ENCODE measurements at regions not wholly inside any gene's neighbourhood (a gene's known extent, or its start where the extent isn't known, plus 50 kb on each side); places are given as distances from the start of the nearest gene placed in this dataset.

- ATAC-seq (replicated peaks in 1 of 2) (no peak), DNase-seq (no peak)
- H3K4me1 Mint-ChIP-seq (ENCODE audit: low read depth) = peaks cover 13% of the 10 kb centered on the region
- H3K27ac Mint-ChIP-seq = no peak overlapping the region
- H3K9me3 Mint-ChIP-seq = peaks cover 7 to 9% of the 10 kb centered on the region in 2 donors
- peaks cover 4% of the 10 kb centered on the region in 2 donors for H3K36me3 Mint-ChIP-seq (ENCODE audit: insufficient read depth in 2 of 2)
- peaks cover 6% of the 10 kb centered on the region for H3K27me3 Mint-ChIP-seq (ENCODE audit: low read depth)
- no peak overlapping the region for H3K4me3 Mint-ChIP-seq
Observed at GRCh38 chr4:100827756-100828155, 309.9 kb upstream of the EMCN start.

DNA sequence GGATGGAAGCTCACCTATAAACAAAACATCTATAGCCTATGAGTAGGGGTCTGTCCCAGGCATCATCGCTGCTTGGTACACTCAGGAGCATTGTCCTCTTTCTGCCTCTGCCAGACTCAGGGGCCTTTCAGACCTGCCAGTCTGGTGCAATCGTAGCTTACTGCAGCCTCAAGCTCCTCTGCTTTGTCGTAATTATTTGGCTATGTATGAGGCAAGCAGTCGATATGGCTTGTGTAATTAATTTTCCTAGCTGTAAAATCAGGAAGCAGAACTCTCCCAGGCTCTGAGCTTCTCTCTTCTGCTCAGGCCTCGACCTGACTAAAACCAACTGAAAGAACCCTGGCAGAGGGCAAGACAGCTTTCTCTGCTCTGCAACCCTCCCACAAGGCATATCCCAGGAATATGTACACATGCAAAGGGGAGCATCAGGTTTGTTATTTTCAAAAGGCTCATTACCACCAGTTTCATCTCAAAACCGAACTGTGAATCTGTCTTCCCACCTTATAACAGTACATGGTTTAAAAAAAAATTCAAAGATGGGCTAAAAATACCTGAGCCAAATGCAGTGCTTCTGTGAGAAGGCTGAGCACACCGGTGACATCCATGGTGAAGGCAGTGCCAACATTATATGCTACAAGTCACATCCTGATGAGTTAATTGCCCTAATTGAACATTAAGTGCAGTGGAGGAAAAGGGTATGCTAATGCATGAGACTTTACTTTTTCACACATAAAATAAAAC is 309.2 kb upstream of the EMCN start:
- ATAC-seq (replicated peaks in 1 of 2) = no peak
- no peak overlapping the region for H3K4me3 Mint-ChIP-seq

GRCh38 chr4:100826067-100826466 is 308.2 kb upstream of the EMCN start:
- ATAC-seq (replicated peaks in 1 of 2) = no peak
- Mint-ChIP-seq H3K4me1 (ENCODE audit: low read depth) (peaks cover 22% of the 10 kb centered on the region), H3K36me3 (ENCODE audit: insufficient read depth in 2 of 2) (peaks cover 4% of the 10 kb centered on the region in 2 donors), H3K9me3 (peaks cover 7 to 9% of the 10 kb centered on the region in 2 donors), H3K4me3 (no peak overlapping the region), H3K27ac (no peak overlapping the region), H3K27me3 (ENCODE audit: low read depth) (peaks cover 6% of the 10 kb centered on the region)
- no peak for DNase-seq

More for the DNA sequence above, 309.2 kb upstream of the EMCN start:
- H3K36me3 Mint-ChIP-seq (ENCODE audit: insufficient read depth in 2 of 2) = peaks cover 4% of the 10 kb centered on the region in 2 donors
- H3K27ac Mint-ChIP-seq = no peak overlapping the region
- H3K4me1 Mint-ChIP-seq (ENCODE audit: low read depth) = peaks cover 18% of the 10 kb centered on the region
- peaks cover 7 to 9% of the 10 kb centered on the region in 2 donors for H3K9me3 Mint-ChIP-seq
- H3K27me3 Mint-ChIP-seq (ENCODE audit: low read depth) = peaks cover 6% of the 10 kb centered on the region
- DNase-seq = no peak

- DNase-seq = no peak
- Mint-ChIP-seq H3K4me3 (peak overlapping the region in 1 of 2 donors; percentile 57), H3K27ac (peak overlapping the region; percentile 32), H3K27me3 (ENCODE audit: low read depth) (peaks cover 6% of the 10 kb centered on the region), H3K4me1 (ENCODE audit: low read depth) (peaks cover 31% of the 10 kb centered on the region), H3K9me3 (peaks cover 5 to 6% of the 10 kb centered on the region in 2 donors), H3K36me3 (ENCODE audit: insufficient read depth in 2 of 2) (peaks cover 4% of the 10 kb centered on the region in 2 donors)
- ATAC-seq (replicated peaks in 1 of 2) = peak in 1 of 2 donors; percentile 3
Observed at GRCh38 chr4:100823993-100824323, 306.1 kb upstream of the EMCN start.

DNA sequence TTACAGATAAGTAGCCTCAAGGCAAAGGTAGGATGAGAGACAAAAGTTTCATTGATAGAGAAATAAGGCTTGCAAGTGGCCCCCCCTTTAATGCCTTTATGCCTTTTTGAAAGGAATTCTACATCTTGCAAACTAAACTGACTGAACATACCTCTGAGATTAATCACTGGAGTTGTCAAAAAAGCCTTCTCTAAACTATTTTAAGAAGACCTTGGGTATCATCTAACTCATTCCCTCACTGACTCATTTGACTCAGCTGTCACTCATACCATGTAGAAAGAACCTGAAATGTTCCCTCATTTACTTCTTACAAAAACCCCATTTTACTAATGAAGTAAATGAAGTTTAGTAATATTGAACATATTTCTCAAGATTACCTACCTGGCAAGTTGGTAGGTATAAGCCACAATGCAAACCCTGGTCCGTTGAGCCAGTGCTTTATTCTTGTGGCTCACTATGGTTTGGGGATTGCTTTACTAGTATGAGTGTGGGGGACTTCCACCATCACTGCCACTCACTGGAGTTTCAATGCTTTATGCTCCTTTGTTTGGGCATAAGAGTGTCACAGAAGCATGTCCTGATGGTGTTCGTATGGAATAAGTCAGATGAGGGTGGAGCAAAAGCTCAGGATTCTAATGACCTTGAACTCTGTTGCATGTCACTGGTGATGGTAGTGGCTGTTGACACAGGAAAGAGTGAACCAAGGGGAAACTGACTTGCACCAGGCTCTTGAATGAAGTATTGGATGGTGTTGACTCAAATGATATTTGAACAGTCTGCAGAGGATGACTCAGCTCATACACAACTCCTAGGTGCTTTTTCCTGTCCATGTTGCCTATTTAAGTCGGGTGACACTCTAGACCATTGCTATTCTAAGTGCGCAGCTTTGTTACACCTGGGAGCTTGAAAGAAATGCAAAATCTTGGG is 305.5 kb upstream of the EMCN start:
- Mint-ChIP-seq H3K9me3 (peaks cover under 1 to 2% of the 10 kb centered on the region in 2 donors), H3K27me3 (ENCODE audit: low read depth) (peaks cover 6% of the 10 kb centered on the region), H3K36me3 (ENCODE audit: insufficient read depth in 2 of 2) (peaks cover 0 to under 1% of the 10 kb centered on the region in 2 donors), H3K4me1 (ENCODE audit: low read depth) (peaks cover 31% of the 10 kb centered on the region), H3K4me3 (peak overlapping the region; percentile 57 to 69), H3K27ac (peak overlapping the region; percentile 74)
- peak; percentile 62 to 65 for DNase-seq
- ATAC-seq (replicated peaks in 1 of 2) = peak; percentile 86

DNA sequence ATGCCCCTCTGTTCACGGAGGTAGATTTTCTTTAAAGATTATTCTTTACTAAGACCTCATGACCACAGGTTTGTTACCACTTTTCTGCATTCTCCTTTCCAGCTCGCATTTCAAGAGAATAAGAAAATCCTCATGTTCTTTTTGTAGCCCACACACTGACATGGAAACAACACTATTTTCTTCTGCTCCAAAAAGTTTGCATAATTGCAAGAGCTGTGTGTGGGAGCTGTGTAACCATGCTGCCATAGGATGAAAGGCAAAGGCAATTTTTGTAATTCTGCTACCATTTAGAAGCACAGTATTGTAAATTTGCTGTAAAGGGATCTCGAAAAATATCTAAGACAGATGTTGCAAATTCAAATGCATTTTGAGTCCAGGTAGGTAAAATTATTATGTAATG is 302.4 kb upstream of the EMCN start:
- Mint-ChIP-seq H3K27me3 (ENCODE audit: low read depth) (peaks cover 4% of the 10 kb centered on the region), H3K27ac (no peak overlapping the region), H3K4me3 (no peak overlapping the region), H3K9me3 (peaks cover 0 to 2% of the 10 kb centered on the region in 2 donors), H3K4me1 (ENCODE audit: low read depth) (peaks cover 31% of the 10 kb centered on the region), H3K36me3 (ENCODE audit: insufficient read depth in 2 of 2) (no peaks in the 10 kb centered on the region)
- ATAC-seq (replicated peaks in 1 of 2) (no peak), DNase-seq (no peak)

DNA sequence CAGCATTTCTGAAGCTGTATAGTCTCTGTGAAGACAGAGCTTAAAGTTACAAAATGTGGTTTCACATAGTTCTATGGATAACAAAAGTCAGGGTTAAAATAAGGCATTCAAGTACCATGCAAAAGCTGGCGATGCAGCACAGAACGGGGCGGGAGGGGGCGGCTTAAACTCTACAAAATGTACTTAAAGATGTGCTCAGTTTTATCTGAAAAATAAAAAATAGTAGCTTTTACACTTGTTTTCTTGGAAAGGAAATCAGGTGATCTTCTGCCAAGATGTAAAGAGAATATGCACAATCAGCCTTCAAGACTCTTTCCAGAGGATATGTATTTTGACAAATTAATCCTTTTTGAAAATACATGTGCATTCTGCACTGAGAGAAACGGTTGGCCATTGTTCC is 301.7 kb upstream of the EMCN start:
- Mint-ChIP-seq H3K9me3 (peaks cover 0 to 2% of the 10 kb centered on the region in 2 donors), H3K27me3 (ENCODE audit: low read depth) (peaks cover 10% of the 10 kb centered on the region), H3K27ac (no peak overlapping the region), H3K4me1 (ENCODE audit: low read depth) (peaks cover 31% of the 10 kb centered on the region), H3K36me3 (ENCODE audit: insufficient read depth in 2 of 2) (no peaks in the 10 kb centered on the region), H3K4me3 (no peak overlapping the region)
- ATAC-seq (replicated peaks in 1 of 2) (no peak), DNase-seq (no peak)

- H3K9me3 Mint-ChIP-seq = peaks cover 0 to 2% of the 10 kb centered on the region in 2 donors
- H3K4me3 Mint-ChIP-seq = no peak overlapping the region
- H3K36me3 Mint-ChIP-seq (ENCODE audit: insufficient read depth in 2 of 2) = no peaks in the 10 kb centered on the region
- H3K27ac Mint-ChIP-seq = no peak overlapping the region
- DNase-seq (no peak), ATAC-seq (replicated peaks in 1 of 2) (no peak)
- H3K4me1 Mint-ChIP-seq (ENCODE audit: low read depth) = peaks cover 13% of the 10 kb centered on the region
- H3K27me3 Mint-ChIP-seq (ENCODE audit: low read depth) = peaks cover 10% of the 10 kb centered on the region
Observed at GRCh38 chr4:100816436-100817045, 298.7 kb upstream of the EMCN start.

DNA sequence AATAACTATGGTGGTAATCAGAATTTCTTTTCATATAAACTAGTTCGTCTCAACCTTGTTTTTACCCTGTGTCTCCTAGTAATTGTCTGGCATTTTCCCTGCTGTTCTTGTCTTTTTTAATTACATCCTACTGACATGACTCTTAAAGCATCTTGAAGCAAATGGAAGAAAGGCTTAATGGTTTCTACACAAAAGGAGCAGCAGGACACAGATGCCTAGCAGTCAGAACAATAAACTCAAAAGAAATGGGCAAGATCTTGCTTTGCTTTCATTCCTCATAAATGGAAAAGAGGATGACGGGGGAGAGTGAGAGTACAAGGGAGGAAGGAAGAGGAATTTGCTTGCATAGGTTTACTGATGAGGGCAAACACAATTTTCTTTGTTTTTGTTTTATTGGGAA is 293.2 kb upstream of the EMCN start:
- DNase-seq (no peak), ATAC-seq (replicated peaks in 1 of 2) (no peak)
- no peaks in the 10 kb centered on the region for H3K9me3 Mint-ChIP-seq
- H3K27me3 Mint-ChIP-seq (ENCODE audit: low read depth) = peaks cover 10% of the 10 kb centered on the region
- H3K4me3 Mint-ChIP-seq = no peak overlapping the region
- no peak overlapping the region for H3K27ac Mint-ChIP-seq
- no peaks in the 10 kb centered on the region for H3K36me3 Mint-ChIP-seq (ENCODE audit: insufficient read depth in 2 of 2)
- no peaks in the 10 kb centered on the region for H3K4me1 Mint-ChIP-seq (ENCODE audit: low read depth)

GRCh38 chr4:100809506-100809905 is 291.7 kb upstream of the EMCN start:
- no peak for ATAC-seq (replicated peaks in 1 of 2)
- no peak overlapping the region for H3K27ac Mint-ChIP-seq
- DNase-seq = no peak
- H3K4me3 Mint-ChIP-seq = no peak overlapping the region
- no peaks in the 10 kb centered on the region for H3K27me3 Mint-ChIP-seq (ENCODE audit: low read depth)
- H3K9me3 Mint-ChIP-seq = no peaks in the 10 kb centered on the region
- no peaks in the 10 kb centered on the region for H3K36me3 Mint-ChIP-seq (ENCODE audit: insufficient read depth in 2 of 2)
- H3K4me1 Mint-ChIP-seq (ENCODE audit: low read depth) = no peaks in the 10 kb centered on the region

DNA sequence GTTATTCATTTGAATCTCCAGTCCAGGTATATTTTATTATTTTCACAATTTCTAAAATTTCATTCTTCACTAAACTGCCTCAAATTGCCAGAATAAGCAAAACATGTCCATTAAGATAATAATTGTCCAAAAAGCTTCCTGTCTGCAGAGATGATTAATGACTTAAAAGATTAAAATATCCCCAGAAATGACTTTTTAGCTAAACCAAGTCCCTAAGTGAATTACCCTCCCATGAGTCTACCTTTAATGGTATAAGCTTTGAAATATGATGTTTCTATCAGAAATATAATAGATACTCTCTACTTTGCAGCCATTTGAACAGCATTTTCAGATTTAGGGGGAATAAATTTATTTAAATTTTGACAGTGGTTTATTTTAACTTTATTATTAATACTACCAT is 289.2 kb upstream of the EMCN start:
- no peaks in the 10 kb centered on the region for H3K9me3 Mint-ChIP-seq
- H3K4me3 Mint-ChIP-seq = no peak overlapping the region
- H3K36me3 Mint-ChIP-seq (ENCODE audit: insufficient read depth in 2 of 2) = no peaks in the 10 kb centered on the region
- no peaks in the 10 kb centered on the region for H3K27me3 Mint-ChIP-seq (ENCODE audit: low read depth)
- no peaks in the 10 kb centered on the region for H3K4me1 Mint-ChIP-seq (ENCODE audit: low read depth)
- ATAC-seq (replicated peaks in 1 of 2) (no peak), DNase-seq (no peak)
- H3K27ac Mint-ChIP-seq = no peak overlapping the region

DNA sequence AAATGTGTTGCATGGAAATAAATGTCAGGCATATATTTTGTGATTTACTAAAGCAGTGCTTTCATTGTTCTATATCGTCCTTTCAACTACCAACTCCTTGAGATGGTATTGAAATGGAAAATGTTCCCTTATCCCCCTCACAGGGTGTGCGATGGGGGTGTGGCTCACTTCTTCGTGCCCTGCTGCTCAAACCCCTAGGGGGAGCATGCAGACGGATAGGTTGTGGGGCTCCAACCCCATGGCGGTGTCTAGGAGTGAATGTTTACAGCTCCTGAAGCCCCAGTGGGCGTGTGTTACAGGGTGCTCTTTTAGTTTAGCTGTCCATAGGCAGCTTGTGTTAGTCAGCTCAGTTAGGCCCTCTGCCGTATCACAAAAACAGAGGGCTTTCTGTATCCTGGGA is 287.7 kb upstream of the EMCN start:
- Mint-ChIP-seq H3K27me3 (ENCODE audit: low read depth) (no peaks in the 10 kb centered on the region), H3K36me3 (ENCODE audit: insufficient read depth in 2 of 2) (no peaks in the 10 kb centered on the region), H3K9me3 (no peaks in the 10 kb centered on the region), H3K4me3 (no peak overlapping the region), H3K4me1 (ENCODE audit: low read depth) (no peaks in the 10 kb centered on the region), H3K27ac (no peak overlapping the region)
- ATAC-seq (replicated peaks in 1 of 2) = no peak
- no peak for DNase-seq

All from activated T-cell treated with anti-CD3 and anti-CD28 coated beads, Interleukin-2, amount 50 U/mL, for 72 hours (primary cell).